ENCODE measurements at regions not wholly inside any gene's neighbourhood (a gene's known extent, or its start where the extent isn't known, plus 50 kb on each side); places are given as distances from the start of the nearest gene placed in this dataset.

GRCh38 chr5:158492136-158492535, 607.6 kb downstream of the EBF1 start:
- no peaks in the 10 kb centered on the region for H3K79me2 ChIP-seq (ENCODE audit: insufficient read depth, low read length)
- no peaks in the 10 kb centered on the region for H3K4me1 ChIP-seq (ENCODE audit: insufficient read depth, low read length, severe bottlenecking)
- no peaks in the 10 kb centered on the region for H4K20me1 ChIP-seq (ENCODE audit: insufficient read depth, low read length)
- H3K4me2 ChIP-seq (ENCODE audit: low read length), result no peak overlapping the region
- no peaks in the 10 kb centered on the region for H3K36me3 ChIP-seq (ENCODE audit: insufficient read depth, low read length)
- no peaks in the 10 kb centered on the region for H3K27me3 ChIP-seq (ENCODE audit: insufficient read depth, low read length)
- H3K27ac ChIP-seq (ENCODE audit: low read depth, low read length, poor library complexity, severe bottlenecking), result no peak overlapping the region
- TF ChIP-seq, protein P1, sequence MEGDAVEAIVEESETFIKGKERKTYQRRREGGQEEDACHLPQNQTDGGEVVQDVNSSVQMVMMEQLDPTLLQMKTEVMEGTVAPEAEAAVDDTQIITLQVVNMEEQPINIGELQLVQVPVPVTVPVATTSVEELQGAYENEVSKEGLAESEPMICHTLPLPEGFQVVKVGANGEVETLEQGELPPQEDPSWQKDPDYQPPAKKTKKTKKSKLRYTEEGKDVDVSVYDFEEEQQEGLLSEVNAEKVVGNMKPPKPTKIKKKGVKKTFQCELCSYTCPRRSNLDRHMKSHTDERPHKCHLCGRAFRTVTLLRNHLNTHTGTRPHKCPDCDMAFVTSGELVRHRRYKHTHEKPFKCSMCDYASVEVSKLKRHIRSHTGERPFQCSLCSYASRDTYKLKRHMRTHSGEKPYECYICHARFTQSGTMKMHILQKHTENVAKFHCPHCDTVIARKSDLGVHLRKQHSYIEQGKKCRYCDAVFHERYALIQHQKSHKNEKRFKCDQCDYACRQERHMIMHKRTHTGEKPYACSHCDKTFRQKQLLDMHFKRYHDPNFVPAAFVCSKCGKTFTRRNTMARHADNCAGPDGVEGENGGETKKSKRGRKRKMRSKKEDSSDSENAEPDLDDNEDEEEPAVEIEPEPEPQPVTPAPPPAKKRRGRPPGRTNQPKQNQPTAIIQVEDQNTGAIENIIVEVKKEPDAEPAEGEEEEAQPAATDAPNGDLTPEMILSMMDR (IDR thresholded peaks at IDR 0.05; ENCODE audit: low read length), result no peak
- TF ChIP-seq EZH2 (IDR thresholded peaks at IDR 0.05; ENCODE audit: borderline replicate concordance, low read length), result no peak
- H3F3A ChIP-seq (ENCODE audit: insufficient read depth, low read length), result no peaks in the 10 kb centered on the region
- no peaks in the 10 kb centered on the region for H3K9me2 ChIP-seq (ENCODE audit: low read depth, low read length)
- H2AFZ ChIP-seq (ENCODE audit: low read length), result no peak overlapping the region
- no peak overlapping the region for H3K4me3 ChIP-seq (ENCODE audit: low read depth, low read length, poor library complexity, severe bottlenecking)
- H3K9ac ChIP-seq (ENCODE audit: low read length), result no peak overlapping the region
- H3K9me3 ChIP-seq (ENCODE audit: low read length), result no peaks in the 10 kb centered on the region

- Histone ChIP-seq H3K79me2 (ENCODE audit: insufficient read depth, low read length) (no peaks in the 10 kb centered on the region), H3K4me1 (ENCODE audit: insufficient read depth, low read length, severe bottlenecking) (no peaks in the 10 kb centered on the region), H3K9me3 (ENCODE audit: low read length) (no peaks in the 10 kb centered on the region), H3K4me2 (ENCODE audit: low read length) (no peak overlapping the region), H3K9me2 (ENCODE audit: low read depth, low read length) (no peaks in the 10 kb centered on the region), H3K27ac (ENCODE audit: low read depth, low read length, poor library complexity, severe bottlenecking) (no peak overlapping the region), H3K4me3 (ENCODE audit: low read depth, low read length, poor library complexity, severe bottlenecking) (no peak overlapping the region), H4K20me1 (ENCODE audit: insufficient read depth, low read length) (no peaks in the 10 kb centered on the region), H3K36me3 (ENCODE audit: insufficient read depth, low read length) (no peaks in the 10 kb centered on the region), H3F3A (ENCODE audit: insufficient read depth, low read length) (no peaks in the 10 kb centered on the region), H3K9ac (ENCODE audit: low read length) (no peak overlapping the region), H3K27me3 (ENCODE audit: insufficient read depth, low read length) (no peaks in the 10 kb centered on the region), H2AFZ (ENCODE audit: low read length) (no peak overlapping the region)
- TF ChIP-seq, protein P1 (IDR thresholded peaks at IDR 0.05; ENCODE audit: low read length), result no peak
- TF ChIP-seq EZH2 (IDR thresholded peaks at IDR 0.05; ENCODE audit: borderline replicate concordance, low read length), result no peak
These were observed 612.1 kb downstream of the EBF1 start for GRCh38 chr5:158487664-158488063.

- no peaks in the 10 kb centered on the region for H4K20me1 ChIP-seq (ENCODE audit: insufficient read depth, low read length)
- H3K9me3 ChIP-seq (ENCODE audit: low read length), result no peaks in the 10 kb centered on the region
- no peak overlapping the region for H3K4me3 ChIP-seq (ENCODE audit: low read depth, low read length, poor library complexity, severe bottlenecking)
- TF ChIP-seq, protein P1 (IDR thresholded peaks at IDR 0.05; ENCODE audit: low read length), result no peak
- no peak for TF ChIP-seq EZH2 (IDR thresholded peaks at IDR 0.05; ENCODE audit: borderline replicate concordance, low read length)
- no peaks in the 10 kb centered on the region for H3K79me2 ChIP-seq (ENCODE audit: insufficient read depth, low read length)
- no peaks in the 10 kb centered on the region for H3K27me3 ChIP-seq (ENCODE audit: insufficient read depth, low read length)
- no peaks in the 10 kb centered on the region for H3F3A ChIP-seq (ENCODE audit: insufficient read depth, low read length)
- no peaks in the 10 kb centered on the region for H3K9me2 ChIP-seq (ENCODE audit: low read depth, low read length)
- no peak overlapping the region for H3K27ac ChIP-seq (ENCODE audit: low read depth, low read length, poor library complexity, severe bottlenecking)
- H3K4me1 ChIP-seq (ENCODE audit: insufficient read depth, low read length, severe bottlenecking), result no peaks in the 10 kb centered on the region
- no peak overlapping the region for H3K9ac ChIP-seq (ENCODE audit: low read length)
- H3K4me2 ChIP-seq (ENCODE audit: low read length), result no peak overlapping the region
- H3K36me3 ChIP-seq (ENCODE audit: insufficient read depth, low read length), result no peaks in the 10 kb centered on the region
- H2AFZ ChIP-seq (ENCODE audit: low read length), result no peak overlapping the region
These were observed 612.6 kb downstream of the EBF1 start for GRCh38 chr5:158487156-158487555.
